ENCODE measurements at regions not wholly inside any gene's neighbourhood (a gene's known extent, or its start where the extent isn't known, plus 50 kb on each side); places are given as distances from the start of the nearest gene placed in this dataset.
"Not testable (repeated sequence)": the region's sequence is repeated elsewhere in the genome, so short reads cannot be mapped to it uniquely, and the experiment has no call there.

DNA sequence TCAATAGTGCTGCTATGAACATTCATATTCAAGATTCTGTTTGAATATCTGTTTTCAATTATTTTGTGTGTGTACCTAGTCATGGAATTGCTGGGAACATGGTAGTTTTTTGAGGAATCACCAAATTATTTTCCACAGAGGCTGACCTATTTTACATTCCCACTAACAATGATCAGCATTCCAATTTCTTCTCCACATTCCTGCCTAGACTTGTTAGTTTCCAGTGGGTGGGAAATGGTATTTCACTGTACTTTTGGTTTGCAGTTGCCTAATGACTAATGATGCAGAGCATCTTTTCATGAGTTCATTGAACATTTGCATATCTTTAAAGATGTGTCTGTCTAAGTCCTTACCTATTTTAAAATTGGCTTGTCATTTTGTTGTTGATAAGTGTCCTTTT lies 1182.6 kb upstream of the B3GALT2 start:
- H3K36me3 Mint-ChIP-seq (ENCODE audit: insufficient read depth), result no peaks in the 10 kb centered on the region
- H3K27me3 Mint-ChIP-seq, result no peaks in the 10 kb centered on the region
- no peak overlapping the region for H3K4me3 Mint-ChIP-seq
- no peak for ATAC-seq (replicated peaks; ENCODE audit: extremely low read depth, poor library complexity, severe bottlenecking)
- DNase-seq (ENCODE audit: low spot score in 2 of 2), result no peak
- H3K4me1 Mint-ChIP-seq, result no peaks in the 10 kb centered on the region
- no peaks in the 10 kb centered on the region for H3K9me3 Mint-ChIP-seq
- no peak overlapping the region for H3K27ac Mint-ChIP-seq (ENCODE audit: low read depth)

DNA sequence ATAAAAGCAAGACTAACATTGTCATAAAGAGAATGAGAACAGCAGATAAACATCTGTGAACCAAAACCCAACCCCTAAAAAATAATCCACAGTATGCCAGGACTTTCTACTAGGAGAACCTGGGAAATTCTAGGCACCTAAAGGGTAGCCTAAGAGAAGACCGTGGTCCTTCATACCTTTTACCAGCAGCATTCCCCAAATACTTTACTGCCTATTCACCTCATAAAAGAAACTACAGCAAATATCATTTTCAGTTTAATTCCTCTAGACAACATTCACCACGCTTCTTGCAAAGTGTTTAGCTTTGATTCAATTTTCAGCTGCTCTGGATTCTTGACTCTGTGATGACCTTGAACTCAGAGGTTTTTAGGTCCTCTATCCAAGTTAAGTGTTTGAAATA lies 1180.7 kb upstream of the B3GALT2 start:
- H3K27me3 Mint-ChIP-seq, result no peaks in the 10 kb centered on the region
- H3K4me3 Mint-ChIP-seq, result no peak overlapping the region
- H3K9me3 Mint-ChIP-seq, result no peaks in the 10 kb centered on the region
- no peak for DNase-seq (ENCODE audit: low spot score in 2 of 2)
- ATAC-seq (replicated peaks; ENCODE audit: extremely low read depth, poor library complexity, severe bottlenecking), result no peak
- no peaks in the 10 kb centered on the region for H3K36me3 Mint-ChIP-seq (ENCODE audit: insufficient read depth)
- H3K27ac Mint-ChIP-seq (ENCODE audit: low read depth), result no peak overlapping the region
- no peaks in the 10 kb centered on the region for H3K4me1 Mint-ChIP-seq

DNA sequence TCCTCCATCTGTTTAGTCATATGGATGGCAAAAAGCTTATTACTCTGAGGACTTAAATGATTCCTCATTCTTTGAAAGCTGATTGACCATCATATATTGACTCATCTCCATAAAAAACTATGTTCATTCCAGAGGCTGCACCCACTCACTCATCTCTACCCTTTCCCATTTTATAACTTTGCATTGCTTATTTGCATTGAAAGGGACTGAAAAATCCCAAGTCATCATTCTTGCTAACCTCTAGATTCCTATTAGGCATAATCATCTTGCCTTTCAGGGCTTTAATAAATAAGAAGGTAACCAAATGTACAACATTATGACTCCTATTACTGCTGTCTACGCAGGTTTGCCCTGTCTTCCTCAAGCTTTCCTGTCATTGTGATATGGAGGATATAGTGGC lies 1180.3 kb upstream of the B3GALT2 start:
- Mint-ChIP-seq H3K4me1 (no peaks in the 10 kb centered on the region), H3K4me3 (no peak overlapping the region), H3K27me3 (no peaks in the 10 kb centered on the region), H3K27ac (ENCODE audit: low read depth) (no peak overlapping the region), H3K9me3 (no peaks in the 10 kb centered on the region), H3K36me3 (ENCODE audit: insufficient read depth) (no peaks in the 10 kb centered on the region)
- ATAC-seq (replicated peaks; ENCODE audit: extremely low read depth, poor library complexity, severe bottlenecking) (no peak), DNase-seq (ENCODE audit: low spot score in 2 of 2) (no peak)

DNA sequence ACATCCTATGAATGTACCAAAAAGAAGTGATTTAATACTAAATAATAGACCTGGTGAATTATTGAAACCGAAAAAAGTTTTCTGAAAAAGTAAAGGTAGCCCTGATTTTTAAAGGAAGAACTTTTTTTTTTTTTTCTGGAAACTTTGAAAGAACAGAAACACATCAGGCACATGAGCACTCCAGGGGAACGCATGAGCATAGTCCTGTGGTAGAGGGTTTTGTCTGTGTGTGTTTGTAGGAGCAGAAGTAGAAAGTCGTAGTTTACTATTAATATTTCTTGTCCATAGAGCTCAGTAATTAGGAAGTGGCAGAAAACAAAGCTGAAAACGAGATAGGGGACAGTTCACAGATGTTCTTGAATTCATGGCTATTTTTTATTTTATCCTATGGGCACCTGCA lies 1175.9 kb upstream of the B3GALT2 start:
- no peaks in the 10 kb centered on the region for H3K27me3 Mint-ChIP-seq
- H3K4me3 Mint-ChIP-seq, result no peak overlapping the region
- ATAC-seq (replicated peaks; ENCODE audit: extremely low read depth, poor library complexity, severe bottlenecking) (no peak), DNase-seq (ENCODE audit: low spot score in 2 of 2) (no peak)
- no peaks in the 10 kb centered on the region for H3K4me1 Mint-ChIP-seq
- no peaks in the 10 kb centered on the region for H3K36me3 Mint-ChIP-seq (ENCODE audit: insufficient read depth)
- no peak overlapping the region for H3K27ac Mint-ChIP-seq (ENCODE audit: low read depth)
- no peaks in the 10 kb centered on the region for H3K9me3 Mint-ChIP-seq

DNA sequence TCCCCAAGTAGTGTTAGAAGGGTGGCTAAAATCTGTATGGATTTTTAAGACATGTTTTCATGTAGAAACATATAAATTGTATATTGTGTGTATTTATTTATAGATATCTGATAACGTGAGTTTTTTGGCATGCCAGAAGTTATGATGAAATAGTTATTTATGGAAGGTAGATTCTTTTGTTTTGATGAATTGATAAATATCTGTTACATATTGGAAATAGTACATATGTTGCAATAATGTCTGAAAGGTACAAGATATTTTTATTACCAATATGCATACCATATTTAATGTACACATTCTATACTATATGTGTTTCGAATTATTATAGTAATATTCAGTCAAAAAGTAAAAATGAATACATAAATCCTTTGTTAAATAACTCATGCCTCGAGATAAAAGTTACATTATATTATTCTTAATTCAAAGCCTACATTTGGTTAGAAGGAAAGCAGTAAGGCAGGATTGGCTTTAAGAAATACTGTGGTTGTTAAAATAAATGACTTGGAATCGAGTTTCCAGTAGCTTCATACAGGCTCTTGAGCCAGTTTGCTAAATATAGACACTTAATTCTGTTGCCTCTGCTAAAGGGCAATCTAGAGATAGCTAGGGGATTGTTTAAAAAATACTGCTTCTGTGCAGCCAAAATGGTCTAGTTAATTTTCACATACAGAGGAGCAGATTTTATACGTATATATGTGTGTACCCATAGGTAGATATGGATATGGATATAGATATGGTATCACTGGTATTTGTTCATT lies 1175.1 kb upstream of the B3GALT2 start:
- no peak overlapping the region for H3K27ac Mint-ChIP-seq (ENCODE audit: low read depth)
- H3K27me3 Mint-ChIP-seq, result no peaks in the 10 kb centered on the region
- no peaks in the 10 kb centered on the region for H3K36me3 Mint-ChIP-seq (ENCODE audit: insufficient read depth)
- H3K9me3 Mint-ChIP-seq, result no peaks in the 10 kb centered on the region
- ATAC-seq (replicated peaks; ENCODE audit: extremely low read depth, poor library complexity, severe bottlenecking) (no peak), DNase-seq (ENCODE audit: low spot score in 2 of 2) (no peak)
- H3K4me3 Mint-ChIP-seq, result no peak overlapping the region
- no peaks in the 10 kb centered on the region for H3K4me1 Mint-ChIP-seq

DNA sequence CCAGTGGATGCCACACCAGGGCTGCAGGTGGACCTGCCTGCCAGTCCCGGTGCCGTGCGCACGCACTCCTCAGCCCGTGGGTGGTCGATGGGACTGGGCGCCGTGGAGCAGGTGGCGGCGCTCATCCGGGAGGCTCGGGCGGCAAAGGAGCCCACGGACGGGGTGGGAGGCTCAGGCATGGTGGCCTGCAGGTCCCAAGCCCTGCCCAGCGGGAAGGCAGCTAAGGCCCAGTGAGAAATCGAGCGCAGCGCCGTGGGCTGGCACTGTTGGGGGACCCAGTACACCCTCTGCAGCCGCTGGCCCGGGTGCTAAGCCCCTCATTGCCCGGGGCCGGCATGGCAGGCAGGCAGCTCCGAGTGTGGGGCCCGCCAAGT lies 1171.8 kb upstream of the B3GALT2 start:
- DNase-seq (ENCODE audit: low spot score in 2 of 2), result no peak
- Mint-ChIP-seq H3K27me3 (no peaks in the 10 kb centered on the region), H3K9me3 (peaks cover 3% of the 10 kb centered on the region), H3K4me1 (no peaks in the 10 kb centered on the region), H3K36me3 (ENCODE audit: insufficient read depth) (no peaks in the 10 kb centered on the region), H3K27ac (ENCODE audit: low read depth) (no peak overlapping the region), H3K4me3 (no peak overlapping the region)
- ATAC-seq (replicated peaks; ENCODE audit: extremely low read depth, poor library complexity, severe bottlenecking), result no peak

DNA sequence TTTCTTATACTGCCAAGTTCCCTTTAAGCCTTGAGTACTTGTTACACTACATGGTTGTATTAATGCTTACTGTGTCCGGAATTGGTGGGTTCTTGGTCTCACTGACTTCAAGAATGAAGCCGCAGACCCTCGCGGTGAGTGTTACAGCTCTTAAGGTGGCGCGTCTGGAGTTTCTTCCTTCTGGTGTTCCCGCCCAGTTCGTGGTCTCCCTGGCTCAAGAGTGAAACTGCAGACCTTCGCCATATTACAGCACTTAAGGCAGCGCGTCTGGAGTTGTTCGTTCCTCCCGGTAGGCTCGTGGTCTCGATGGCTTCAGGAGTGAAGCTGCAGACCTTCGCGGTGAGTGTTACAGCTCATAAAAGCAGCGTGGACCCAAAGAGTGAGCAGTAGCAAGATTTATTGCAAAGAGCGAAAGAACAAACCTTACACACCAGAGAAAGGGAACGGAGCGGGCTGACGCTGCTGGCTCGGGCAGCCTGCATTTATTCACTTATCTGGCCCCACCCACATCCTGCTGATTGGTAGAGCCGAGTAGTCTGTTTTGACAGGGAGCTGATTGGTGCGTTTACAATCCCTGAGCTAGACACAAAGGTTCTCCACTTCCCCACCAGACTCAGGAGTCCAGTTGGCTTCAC lies 1171.3 kb upstream of the B3GALT2 start:
- not testable (repeated sequence) for H3K27ac Mint-ChIP-seq (ENCODE audit: low read depth); ATAC-seq (replicated peaks; ENCODE audit: extremely low read depth, poor library complexity, severe bottlenecking); H3K4me1 Mint-ChIP-seq; DNase-seq (ENCODE audit: low spot score in 2 of 2); H3K36me3 Mint-ChIP-seq (ENCODE audit: insufficient read depth); H3K9me3 Mint-ChIP-seq; H3K4me3 Mint-ChIP-seq; H3K27me3 Mint-ChIP-seq

DNA sequence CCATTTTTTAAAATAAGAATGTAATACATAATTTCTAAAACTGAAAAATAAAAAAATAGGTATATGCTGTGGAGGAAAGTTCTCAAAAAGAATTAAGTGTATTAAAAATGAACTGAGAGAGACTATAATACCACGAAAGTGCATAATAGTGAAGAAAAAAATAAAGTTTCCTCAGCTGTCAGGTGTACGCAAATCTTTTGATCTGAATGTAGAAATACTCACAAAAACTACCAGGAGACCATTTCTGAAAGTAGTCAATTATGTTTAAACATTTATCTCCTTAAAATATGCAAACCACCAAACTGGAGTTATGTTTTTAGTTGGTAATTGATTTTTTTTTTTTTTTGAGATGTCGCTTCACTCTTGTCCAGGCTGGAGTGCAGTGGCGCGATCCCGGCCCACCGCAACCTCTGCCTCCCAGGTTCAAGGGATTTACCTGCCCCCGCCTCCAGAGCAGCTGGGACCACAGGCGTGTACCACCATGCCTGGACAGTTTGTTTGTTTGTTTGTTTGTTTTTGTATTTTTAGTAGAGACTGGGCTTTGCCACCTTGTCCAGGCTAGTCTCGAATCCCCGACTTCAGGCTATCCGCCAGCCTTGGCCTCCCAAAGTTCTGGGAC lies 1169.2 kb upstream of the B3GALT2 start:
- Mint-ChIP-seq H3K27me3 (no peaks in the 10 kb centered on the region), H3K4me1 (no peaks in the 10 kb centered on the region), H3K27ac (ENCODE audit: low read depth) (no peak overlapping the region), H3K9me3 (peaks cover 3% of the 10 kb centered on the region), H3K4me3 (no peak overlapping the region), H3K36me3 (ENCODE audit: insufficient read depth) (no peaks in the 10 kb centered on the region)
- DNase-seq (ENCODE audit: low spot score in 2 of 2) (no peak), ATAC-seq (replicated peaks; ENCODE audit: extremely low read depth, poor library complexity, severe bottlenecking) (no peak)

DNA sequence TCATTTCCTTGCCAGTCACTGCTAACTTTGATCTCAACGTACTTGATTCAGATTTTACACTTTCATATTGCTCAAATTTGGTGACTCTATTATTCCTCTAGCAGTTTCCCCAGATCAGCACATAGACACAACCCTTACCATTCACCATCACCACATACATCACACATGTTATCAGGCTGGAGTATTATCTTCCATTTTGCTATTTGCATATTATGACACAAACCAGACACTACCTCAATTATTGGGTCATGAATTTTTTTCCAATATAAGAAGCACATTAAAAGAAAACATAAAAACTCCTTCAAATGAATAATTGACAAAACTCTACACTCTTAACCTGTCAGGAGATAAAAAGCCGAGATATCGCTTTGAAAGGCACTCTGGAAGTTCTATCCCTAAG lies 1166.7 kb upstream of the B3GALT2 start:
- H3K4me3 Mint-ChIP-seq, result no peak overlapping the region
- no peaks in the 10 kb centered on the region for H3K4me1 Mint-ChIP-seq
- peaks cover 3% of the 10 kb centered on the region for H3K9me3 Mint-ChIP-seq
- no peaks in the 10 kb centered on the region for H3K27me3 Mint-ChIP-seq
- ATAC-seq (replicated peaks; ENCODE audit: extremely low read depth, poor library complexity, severe bottlenecking) (no peak), DNase-seq (ENCODE audit: low spot score in 2 of 2) (no peak)
- no peak overlapping the region for H3K27ac Mint-ChIP-seq (ENCODE audit: low read depth)
- H3K36me3 Mint-ChIP-seq (ENCODE audit: insufficient read depth), result no peaks in the 10 kb centered on the region

DNA sequence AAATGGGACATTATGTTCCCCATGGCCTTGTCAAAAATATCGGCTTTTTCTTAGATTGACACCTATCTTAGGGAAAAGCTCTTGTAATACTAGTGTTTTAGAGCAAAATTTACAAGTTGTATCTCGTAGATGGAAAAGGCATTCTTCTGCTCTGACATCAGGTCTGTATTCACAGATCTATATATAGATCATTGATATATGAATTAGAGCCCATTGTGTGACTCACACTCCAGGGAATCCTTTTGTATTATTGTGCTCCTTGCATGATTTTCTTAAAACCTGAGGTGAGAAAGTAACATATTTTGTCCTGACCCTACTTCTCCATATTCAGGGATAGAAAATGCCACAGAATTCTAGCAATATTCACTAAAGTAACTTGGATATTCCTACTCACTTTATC lies 1160.8 kb upstream of the B3GALT2 start:
- no peaks in the 10 kb centered on the region for H3K36me3 Mint-ChIP-seq (ENCODE audit: insufficient read depth)
- no peaks in the 10 kb centered on the region for H3K4me1 Mint-ChIP-seq
- no peak for DNase-seq (ENCODE audit: low spot score in 2 of 2)
- H3K9me3 Mint-ChIP-seq, result peaks cover 4% of the 10 kb centered on the region
- no peak for ATAC-seq (replicated peaks; ENCODE audit: extremely low read depth, poor library complexity, severe bottlenecking)
- H3K4me3 Mint-ChIP-seq, result no peak overlapping the region
- H3K27ac Mint-ChIP-seq (ENCODE audit: low read depth), result no peak overlapping the region
- H3K27me3 Mint-ChIP-seq, result no peaks in the 10 kb centered on the region

DNA sequence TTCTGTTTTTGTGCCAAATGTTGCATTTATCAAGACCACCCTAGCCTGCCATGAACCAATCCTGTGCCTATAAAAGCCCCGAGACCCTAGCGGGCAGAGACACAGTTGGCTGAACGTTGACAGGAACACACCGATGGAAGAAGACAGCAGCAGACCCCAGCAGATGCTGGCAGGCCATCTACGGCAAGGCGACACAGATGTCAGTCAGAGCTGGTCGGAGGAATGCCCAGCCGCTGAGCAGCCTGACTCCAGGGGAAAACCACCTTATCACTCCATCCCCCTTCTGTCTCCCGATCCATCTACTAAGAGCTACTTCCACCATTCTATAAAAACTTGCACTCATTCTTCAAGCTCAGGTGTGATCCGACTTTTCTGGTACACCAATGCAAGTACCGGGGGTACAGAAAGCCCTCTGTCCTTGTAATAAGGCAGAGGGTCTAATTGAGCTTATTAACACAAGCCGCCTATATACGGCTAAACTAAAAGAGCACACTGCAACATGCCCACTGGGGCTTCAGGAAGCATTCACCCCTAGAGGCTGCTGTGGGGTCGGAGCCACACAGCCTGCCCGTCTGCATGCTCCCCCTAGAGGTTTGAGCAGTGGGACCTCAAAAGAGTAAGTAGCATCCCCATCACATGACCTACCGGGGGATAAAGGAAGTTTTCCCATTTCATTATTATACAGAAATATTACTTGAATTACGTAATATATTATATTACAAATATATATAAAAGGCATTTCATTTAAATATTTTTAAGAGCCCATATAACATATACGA lies 1156.3 kb upstream of the B3GALT2 start:
- no peak for DNase-seq (ENCODE audit: low spot score in 2 of 2)
- no peak overlapping the region for H3K4me3 Mint-ChIP-seq
- no peaks in the 10 kb centered on the region for H3K4me1 Mint-ChIP-seq
- H3K36me3 Mint-ChIP-seq (ENCODE audit: insufficient read depth), result no peaks in the 10 kb centered on the region
- H3K27ac Mint-ChIP-seq (ENCODE audit: low read depth), result no peak overlapping the region
- H3K27me3 Mint-ChIP-seq, result no peaks in the 10 kb centered on the region
- peaks cover 4% of the 10 kb centered on the region for H3K9me3 Mint-ChIP-seq
- ATAC-seq (replicated peaks; ENCODE audit: extremely low read depth, poor library complexity, severe bottlenecking), result no peak

DNA sequence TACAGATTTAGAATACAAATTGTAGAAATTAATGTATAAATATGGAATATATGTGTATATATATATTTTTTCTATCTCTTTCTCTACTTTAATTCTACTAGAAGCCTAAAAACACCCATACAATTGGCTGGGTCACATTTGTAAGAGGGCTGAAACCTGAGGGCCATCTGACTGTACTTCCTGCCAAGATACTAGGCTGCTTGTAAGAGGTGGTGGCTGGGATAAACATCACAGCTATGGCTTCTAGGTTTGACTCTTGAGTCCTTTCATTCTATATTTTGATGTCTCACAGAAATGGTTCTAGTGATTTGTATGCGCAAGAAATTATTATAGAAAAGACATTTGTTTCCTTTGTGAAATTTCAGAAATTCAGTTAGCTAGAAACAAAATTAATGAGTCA lies 1155.2 kb upstream of the B3GALT2 start:
- no peaks in the 10 kb centered on the region for H3K4me1 Mint-ChIP-seq
- no peak for ATAC-seq (replicated peaks; ENCODE audit: extremely low read depth, poor library complexity, severe bottlenecking)
- DNase-seq (ENCODE audit: low spot score in 2 of 2), result no peak
- no peaks in the 10 kb centered on the region for H3K36me3 Mint-ChIP-seq (ENCODE audit: insufficient read depth)
- H3K27me3 Mint-ChIP-seq, result no peaks in the 10 kb centered on the region
- H3K4me3 Mint-ChIP-seq, result no peak overlapping the region
- H3K9me3 Mint-ChIP-seq, result peaks cover 4% of the 10 kb centered on the region
- no peak overlapping the region for H3K27ac Mint-ChIP-seq (ENCODE audit: low read depth)
